AG04449 (cell line): ENCODE measurements at regions not wholly inside any gene's neighbourhood (a gene's known extent, or its start where the extent isn't known, plus 50 kb on each side); places are given as distances from the start of the nearest gene placed in this dataset.
"Not testable (repeated sequence)": the region's sequence is repeated elsewhere in the genome, so short reads cannot be mapped to it uniquely, and the experiment has no call there.

Experiments
- CTCF ChIA-PET: fragments of 350-600 bp; formaldehyde crosslinking; extraction: SDS; loops from one replicate; lab custom pipeline; 2021; ENCODE audit warnings: antibody characterized with exemption; lab: Yijun Ruan, JAX
- POLR2A ChIA-PET: fragments of 400-600, 350-600 bp; formaldehyde crosslinking; extraction: SDS; loops from one replicate; lab custom pipeline; 2020; ENCODE audit warnings: antibody characterized with exemption, inconsistent platforms; lab: Yijun Ruan, JAX
- DNase-seq: peaks from one replicate; pipeline ENCODE4 v3.0.0-alpha.2; 2010; ENCODE audit warnings: low read depth, low spot score
- H3K4me3 ChIP-seq: 2 replicates; pipeline ENCODE4 v1.5.1; 2011; ENCODE audit warnings: low read depth, mild to moderate bottlenecking, control low read depth, low read length
- CTCF ChIP-seq: IDR thresholded peaks from one replicate; pipeline ENCODE4 v1.5.1; 2011; ENCODE audit warnings: mild to moderate bottlenecking, moderate library complexity, low read length, control low read depth, inconsistent platforms; ENCODE audit not compliant: insufficient read depth; ENCODE audit errors: missing control alignments

- no peak for DNase-seq
- ChIA-PET POLR2A (no interaction called here), CTCF (no interaction called here)
- no peak overlapping the region for H3K4me3 ChIP-seq
- no peak for TF ChIP-seq CTCF
Measured at GRCh38 chr11:81286959-81287358, 1446.7 kb downstream of the FAM181B start.

GRCh38 chr11:81286550-81286949 lies 1447.1 kb downstream of the FAM181B start:
- CTCF ChIA-PET, result no interaction called here
- no peak for TF ChIP-seq CTCF
- POLR2A ChIA-PET, result no interaction called here
- H3K4me3 ChIP-seq, result no peak overlapping the region
- DNase-seq, result no peak

- CTCF ChIA-PET, H3K4me3 ChIP-seq, POLR2A ChIA-PET, DNase-seq: not testable (repeated sequence)
Measured at GRCh38 chr11:81280228-81280627, 1453.4 kb downstream of the FAM181B start.

- no peak for DNase-seq
- H3K4me3 ChIP-seq, result no peak overlapping the region
- TF ChIP-seq CTCF, result no peak
- ChIA-PET CTCF (no interaction called here), POLR2A (no interaction called here)
Measured at GRCh38 chr11:81278991-81279390, 1454.7 kb downstream of the FAM181B start.

- TF ChIP-seq CTCF, result no peak
- POLR2A ChIA-PET, result no interaction called here
- DNase-seq, result no peak
- H3K4me3 ChIP-seq, result no peak overlapping the region
- CTCF ChIA-PET, result no interaction called here
Measured at GRCh38 chr11:81270686-81271085, 1463.0 kb downstream of the FAM181B start.

- TF ChIP-seq CTCF, result no peak
- no peak for DNase-seq
- H3K4me3 ChIP-seq, result no peak overlapping the region
- ChIA-PET CTCF (no interaction called here), POLR2A (no interaction called here)
Measured at GRCh38 chr11:81267246-81267645, 1466.4 kb downstream of the FAM181B start.

GRCh38 chr11:81259471-81259870 lies 1474.2 kb downstream of the FAM181B start:
- no peak for TF ChIP-seq CTCF
- ChIA-PET CTCF (no interaction called here), POLR2A (no interaction called here)

More at GRCh38 chr11:81259471-81259870, 1474.2 kb downstream of the FAM181B start:
- DNase-seq, result no peak
- no peak overlapping the region for H3K4me3 ChIP-seq
